G401.6 (cell line): ENCODE measurements at regions not wholly inside any gene's neighbourhood (a gene's known extent, or its start where the extent isn't known, plus 50 kb on each side); places are given as distances from the start of the nearest gene placed in this dataset.

Source experiments
- FAIRE-seq: peaks from 2 replicates; lab custom pipeline; 2012; peaks lifted over from hg19 to GRCh38; lab: Jason Lieb, UNC

DNA sequence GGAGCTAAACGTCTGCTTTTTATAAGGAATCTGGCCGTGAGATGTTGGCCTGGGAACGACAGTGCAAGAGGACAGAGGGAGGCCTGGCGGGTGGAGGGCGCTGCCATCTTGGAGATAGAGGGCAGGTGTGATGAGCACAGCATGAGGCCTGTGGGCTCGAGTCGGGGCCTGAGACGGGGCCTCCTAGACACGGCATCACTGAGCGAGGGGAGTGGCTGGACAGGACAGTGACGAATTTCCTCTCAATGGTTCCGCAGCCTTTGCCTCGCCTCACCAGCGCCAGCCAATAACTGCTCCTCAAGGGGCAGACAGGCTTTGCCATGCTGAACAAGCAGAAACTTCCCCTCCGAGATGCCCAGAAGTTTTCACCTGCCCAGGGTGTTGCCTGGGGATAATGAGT, 376.7 kb downstream of the THBS2 start:
- no peak for FAIRE-seq

DNA sequence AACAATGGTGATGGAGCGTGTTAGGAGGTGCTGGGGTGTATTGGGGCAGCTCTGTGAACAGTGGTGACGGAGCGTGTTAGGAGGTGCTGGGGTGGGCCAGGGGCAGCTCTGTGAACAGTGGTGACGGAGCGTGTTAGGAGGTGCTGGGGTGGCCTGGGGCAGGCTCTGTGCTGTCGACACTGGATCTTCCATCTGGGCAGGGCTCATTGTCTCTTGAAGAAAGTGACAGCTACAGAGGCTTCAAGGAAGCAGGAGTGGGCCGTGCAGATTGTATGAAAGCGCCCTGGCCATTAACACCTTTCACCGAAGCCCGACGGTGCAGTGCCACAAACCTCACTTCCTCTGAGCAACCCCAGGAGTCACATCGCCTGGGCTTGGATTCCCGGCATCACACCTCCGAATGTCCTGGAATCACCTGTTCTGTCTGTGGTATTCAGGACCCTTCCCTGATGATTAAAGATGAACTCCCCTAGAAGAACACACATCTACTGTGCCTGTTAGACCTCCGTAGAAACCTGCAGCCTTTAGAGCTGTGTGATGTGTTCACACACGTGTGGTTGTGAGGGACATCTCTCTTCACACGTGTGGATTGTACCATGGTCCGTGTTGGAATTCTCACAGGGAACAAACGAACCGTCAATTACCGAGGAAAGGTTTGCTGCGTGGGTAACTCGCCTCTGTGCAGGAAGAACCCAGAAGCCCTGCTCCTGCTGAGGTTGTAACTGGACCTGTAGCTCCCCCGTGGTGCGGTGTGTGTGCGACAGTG, 377.7 kb downstream of the THBS2 start:
- no peak for FAIRE-seq

DNA sequence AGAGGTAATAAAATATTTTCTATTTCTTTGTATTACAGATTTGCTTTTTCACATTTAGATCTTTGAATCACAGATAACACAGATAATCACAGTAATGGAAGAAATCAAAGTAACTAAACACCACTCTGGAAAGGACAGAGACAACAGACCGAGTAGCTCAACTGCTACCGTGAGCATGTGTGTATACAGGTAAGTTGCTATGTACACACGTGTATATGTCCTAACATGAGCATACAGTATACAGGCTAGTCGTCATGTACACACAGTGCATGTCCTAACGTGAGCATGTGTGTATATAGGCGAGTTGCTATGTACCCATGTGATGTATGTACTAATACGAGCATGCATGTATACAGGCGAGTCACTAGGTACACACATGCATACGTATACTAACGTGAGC, 379.0 kb downstream of the THBS2 start:
- FAIRE-seq = no peak

DNA sequence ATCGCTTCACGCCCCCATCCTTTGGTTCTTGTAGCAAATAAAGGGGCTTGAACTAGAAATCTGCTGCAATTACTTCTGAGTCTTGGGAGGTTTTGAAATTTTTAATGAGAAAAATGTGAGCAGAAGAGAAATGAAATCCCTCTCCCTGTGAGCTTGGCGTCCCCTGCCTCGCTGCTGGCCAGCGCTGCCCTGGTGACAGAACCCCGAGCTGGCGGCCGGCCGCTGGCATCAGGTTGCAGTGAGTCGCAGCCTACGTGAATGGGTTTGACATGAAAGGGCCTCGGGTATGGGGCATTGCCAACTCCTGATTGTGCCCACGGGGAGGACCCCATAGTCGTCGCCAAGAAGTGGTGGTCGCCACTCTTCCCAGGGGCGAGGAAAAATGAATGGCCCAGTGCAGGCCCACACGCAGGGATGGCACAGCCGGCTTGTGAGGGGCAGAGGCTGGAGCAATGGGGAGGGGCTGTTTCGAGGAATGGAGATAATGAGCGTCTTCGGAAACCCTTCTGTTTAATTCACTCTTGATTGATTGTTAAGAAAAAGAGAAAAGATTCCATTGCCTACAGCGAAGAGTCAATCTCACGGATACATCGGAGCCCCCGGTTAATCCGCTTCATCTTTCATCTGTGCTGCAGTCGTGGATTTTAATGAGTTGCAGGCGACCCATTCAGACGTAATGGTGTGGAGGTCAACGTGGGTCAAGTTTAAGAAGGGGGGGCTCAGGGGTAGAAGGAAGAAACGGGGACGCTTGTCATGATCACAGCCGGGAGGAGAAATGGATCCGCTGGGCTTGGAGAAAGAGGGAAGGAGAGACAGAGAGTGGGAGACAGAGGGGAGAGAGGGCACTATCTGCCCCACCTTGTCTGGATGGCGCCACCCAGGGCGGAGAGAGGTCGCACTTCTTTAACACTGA, 380.1 kb downstream of the THBS2 start:
- no peak for FAIRE-seq

DNA sequence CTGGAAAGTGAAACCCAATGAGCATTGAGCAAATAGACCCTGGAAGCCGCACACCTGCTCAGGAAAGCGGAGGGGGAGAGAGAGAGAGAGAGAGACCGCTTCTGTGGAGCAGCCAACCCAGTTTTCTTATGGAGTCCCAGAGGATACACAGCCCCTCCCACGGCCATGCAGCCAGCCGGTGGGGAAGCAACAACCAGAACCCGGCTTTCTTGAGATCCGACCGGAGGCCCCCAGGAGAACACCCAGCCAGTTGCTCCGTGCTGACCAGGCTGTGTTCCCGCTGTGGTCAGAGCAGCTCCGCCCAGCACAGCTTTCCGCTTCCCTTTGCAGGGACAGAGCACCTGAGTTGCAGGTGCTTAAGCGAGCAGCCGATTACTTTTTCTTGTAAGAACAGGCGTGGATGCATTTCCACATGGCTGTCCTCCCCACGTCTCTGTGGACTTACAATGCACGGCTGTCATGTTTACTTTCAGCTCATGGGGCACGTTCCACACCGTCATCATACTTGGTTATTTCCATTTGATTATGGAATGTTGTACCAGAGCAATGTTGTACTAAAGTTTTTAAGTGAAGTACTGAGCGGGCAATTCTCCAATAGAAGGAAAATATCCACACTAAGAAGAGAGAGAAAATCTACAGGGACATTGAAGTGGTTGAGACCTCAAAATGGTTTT, 381.9 kb downstream of the THBS2 start:
- FAIRE-seq = no peak

DNA sequence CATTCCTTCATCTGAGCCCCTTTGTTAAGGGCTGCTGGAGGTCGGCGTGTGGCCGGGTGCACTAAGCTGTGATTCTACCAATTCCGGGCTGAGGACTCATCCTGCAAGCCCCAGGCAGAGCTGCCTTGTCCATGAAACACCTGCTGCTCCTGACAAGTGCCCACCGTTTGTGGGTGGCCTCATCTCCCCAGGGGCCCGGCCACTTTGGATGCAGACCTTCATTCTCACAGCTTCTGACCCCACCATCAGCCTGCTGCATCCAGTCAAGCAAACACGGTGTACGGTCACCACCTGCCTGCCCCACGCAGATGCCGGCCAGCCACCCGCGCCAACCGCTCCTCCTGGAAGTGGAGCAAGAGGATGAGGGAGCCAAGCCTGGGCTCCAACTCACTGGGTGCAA, 382.7 kb downstream of the THBS2 start:
- no peak for FAIRE-seq

DNA sequence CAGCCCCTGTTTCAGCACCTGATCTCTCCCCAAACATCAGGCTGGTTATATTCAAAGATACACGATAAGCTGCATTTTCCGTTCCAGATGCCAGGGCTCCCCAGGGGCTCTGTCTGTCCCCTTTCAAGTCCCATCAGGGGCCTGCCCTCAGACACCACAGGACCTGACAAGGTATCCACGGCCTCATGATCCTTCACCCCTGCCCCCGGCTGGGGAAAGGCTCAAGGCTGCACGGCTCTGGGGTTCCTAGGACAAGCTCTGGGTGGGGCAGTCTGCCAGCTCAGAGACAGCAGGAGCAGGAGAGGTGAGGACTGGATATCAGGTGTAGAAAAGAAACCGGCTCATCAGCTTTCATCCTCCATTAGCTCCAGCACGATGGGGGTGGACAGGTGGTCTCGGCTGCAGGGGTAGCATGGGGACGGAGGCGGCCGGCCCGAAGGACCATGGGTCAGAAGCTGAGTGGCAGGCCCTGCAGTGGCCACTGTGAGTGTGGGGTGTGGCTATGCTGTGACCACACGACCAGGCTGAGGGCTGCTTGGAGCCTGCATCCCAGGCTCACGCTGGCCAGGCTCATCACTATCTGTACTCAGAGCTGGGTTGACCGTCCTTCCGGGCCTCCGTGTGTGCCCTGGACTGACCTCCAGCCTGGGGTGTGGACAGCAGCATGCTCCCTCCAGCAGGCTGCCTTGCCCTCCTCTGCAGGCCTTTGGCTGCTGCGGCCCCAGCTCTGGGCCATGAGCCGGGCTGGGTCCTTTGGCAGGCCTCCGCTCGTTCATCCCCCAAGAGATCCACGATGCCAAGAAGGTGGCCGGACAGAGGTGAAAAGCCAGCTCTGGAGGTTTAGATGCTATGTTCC, 386.2 kb downstream of the THBS2 start:
- FAIRE-seq = no peak

DNA sequence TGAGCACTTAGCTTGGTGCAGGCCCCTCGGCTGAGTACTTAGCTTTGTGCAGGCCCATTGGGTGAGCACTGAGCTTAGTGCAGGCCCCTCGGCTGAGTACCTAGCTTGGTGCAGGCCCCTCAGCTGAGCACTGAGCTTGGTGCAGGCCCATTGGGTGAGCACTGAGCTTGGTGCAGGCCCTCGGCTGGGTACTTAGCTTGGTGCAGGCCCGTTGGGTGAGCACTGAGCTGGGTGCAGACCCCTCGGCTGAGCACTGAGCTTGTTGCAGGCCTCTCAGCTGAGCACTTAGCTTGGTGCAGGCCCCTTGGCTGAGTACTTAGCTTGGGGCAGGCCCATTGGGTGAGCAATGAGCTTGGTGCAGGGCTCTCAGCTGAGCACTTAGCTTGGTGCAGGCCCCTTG, 387.1 kb downstream of the THBS2 start:
- no peak for FAIRE-seq

DNA sequence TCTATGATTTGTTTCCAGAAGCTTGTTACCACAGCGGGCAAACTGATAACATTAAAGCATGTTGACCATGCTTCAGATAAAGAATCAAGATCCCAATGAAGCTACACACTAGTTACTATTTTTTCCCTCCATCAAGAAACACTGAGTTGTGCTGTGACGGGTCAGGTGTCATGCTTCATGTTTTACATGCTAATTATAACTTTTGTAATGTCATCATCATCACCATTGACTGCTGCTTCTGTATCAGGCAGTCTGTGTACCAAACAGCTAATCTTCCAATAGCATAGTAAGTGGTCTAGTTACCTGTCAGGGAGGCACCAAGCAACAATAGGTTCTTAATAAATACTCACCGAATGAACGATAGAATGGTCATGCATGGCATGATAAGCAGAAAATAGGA, 388.1 kb downstream of the THBS2 start:
- FAIRE-seq = no peak

DNA sequence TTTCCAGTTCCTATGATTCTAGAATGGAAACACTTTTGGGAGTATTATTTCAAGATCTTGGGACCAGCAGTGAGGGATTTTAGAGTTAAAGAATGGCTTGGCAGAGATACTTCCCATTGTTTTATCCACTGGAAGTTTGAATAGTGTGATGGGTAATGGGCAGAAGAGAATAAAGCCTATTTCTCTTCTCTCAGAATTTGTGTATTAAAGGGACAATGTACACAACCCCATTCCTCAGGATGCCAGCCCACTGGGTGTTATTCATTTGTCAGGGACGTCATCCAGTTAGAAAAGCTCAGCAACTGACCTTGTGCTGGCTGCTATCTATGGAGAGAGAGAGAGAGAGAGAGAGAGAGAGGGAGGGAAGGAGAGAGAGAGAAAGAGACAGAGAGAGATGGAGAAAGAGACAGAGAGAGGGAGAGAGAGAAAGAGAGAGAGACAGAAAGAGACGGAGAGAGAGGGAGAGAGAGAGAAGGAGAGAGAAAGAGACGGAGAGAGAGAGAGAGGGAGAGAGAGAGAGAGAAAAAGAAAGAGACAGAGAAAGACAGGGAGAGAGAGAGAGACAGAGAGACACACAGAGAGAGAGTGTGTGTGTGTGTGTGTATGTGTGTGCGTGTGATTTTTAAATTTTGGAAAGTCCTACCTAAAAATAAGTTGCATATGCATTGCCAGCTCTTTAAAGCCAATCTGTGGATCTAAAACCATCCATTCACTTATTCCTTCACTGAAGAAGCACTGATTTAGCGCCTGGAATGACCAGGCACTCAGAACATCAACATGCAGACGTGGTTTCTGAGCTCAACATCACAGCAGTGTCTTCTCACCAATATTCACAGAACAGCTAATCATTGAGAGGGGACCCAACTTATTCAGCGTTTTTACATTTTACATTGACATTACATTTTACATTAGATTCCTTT, 388.8 kb downstream of the THBS2 start:
- no peak for FAIRE-seq

DNA sequence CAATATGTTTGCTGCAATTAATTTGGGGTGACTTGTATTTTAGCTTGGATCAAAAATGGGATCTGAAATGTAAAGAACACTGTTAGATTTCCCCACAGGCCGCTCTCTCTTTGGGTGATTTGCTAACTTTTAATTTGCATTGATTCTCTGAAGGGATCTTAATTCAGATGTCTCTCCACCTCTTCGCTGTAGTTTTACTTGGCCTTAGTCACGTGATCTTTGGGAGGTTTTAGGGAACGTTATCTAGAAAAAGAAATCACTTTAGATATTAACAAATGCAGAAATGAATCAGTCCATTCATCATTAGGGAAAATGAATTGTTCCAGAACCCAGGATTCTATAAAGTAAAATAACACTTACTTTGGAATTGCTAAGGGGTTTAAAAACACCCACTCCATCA, 390.2 kb downstream of the THBS2 start:
- no peak for FAIRE-seq

DNA sequence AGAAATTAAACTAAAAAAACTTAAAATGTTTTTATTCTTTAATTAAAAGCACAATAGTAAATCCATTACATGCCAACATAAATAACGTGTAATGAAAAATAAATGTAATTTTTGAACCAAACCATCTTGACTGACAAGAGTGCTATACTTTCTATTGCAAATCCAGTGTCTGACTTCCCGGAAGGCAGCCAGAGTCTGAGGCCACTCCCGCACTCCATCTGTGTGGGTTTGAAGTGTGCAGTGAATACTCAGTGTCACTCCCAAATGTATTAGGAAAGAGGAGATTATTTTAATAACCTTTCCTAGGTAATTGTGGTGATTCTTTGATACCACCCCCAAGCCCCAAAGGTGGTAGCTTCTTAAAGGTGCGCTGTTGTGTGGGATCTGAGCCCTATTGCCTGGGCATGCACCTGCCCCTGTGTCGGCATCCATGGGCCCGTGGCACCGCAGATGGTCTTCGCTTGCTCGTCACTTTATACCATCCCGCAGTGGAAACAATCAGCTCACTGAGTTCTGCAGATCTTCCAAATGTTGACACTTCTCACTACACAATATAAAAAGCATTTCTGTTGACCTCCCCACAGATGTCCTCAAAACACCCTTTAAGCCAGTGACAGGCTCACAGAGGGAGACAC, 391.2 kb downstream of the THBS2 start:
- FAIRE-seq = no peak

DNA sequence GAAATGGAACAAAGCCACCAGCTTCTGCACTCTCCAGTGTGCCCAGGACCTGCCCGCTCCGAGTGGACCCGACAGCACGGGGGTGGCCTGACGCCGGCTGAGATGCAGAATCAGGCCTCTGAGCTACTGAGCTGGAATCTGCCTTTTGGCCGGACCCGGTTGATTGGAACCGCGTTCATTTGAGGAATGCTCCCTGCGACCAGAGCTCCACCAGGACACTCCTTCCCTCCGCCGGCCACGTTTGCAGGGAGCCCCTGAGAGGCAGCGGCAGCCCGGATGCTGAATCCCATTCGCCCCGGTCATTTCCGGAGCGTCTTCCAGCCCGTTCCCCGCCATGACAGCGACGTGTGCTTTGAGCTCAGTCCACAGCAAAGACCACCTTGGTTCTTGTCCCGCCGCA, 392.7 kb downstream of the THBS2 start:
- FAIRE-seq = no peak

DNA sequence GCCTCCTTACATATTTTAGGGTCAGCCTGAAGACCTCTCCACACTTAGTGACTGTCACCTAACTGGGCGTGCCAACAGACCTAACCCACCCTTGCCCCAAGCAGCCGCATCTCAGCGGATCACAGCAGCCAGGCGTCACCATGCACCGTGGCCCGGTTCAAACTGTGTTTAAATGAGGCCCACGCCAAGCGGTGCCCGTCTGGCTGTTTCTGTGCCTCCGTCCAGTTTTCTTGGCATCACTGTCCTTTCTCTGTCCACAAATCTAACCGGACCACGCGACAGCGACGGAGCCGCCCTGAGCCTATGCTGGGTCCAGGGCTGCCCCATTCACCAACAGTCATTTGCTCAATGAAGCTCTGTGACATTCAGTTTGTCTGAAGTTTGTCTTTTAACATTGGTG, 393.3 kb downstream of the THBS2 start:
- no peak for FAIRE-seq

DNA sequence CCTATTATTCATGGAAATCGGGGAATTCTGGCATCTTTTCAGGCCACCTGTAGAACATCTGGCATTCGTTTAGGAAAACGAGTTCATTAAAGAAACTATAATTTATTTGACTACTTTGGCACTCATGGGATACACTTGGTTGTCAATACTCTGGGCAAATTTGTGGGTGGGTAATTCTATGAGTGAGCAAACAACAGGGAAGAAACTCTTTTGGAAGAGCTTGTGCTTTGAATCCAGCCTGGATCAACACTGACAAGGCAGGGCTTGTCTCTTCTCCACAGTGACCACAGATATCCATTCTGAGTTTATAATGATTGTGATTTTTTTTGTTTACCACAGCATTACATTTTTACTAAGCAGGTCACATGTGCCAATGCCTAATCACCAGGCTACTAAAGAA, 394.7 kb downstream of the THBS2 start:
- FAIRE-seq = no peak

DNA sequence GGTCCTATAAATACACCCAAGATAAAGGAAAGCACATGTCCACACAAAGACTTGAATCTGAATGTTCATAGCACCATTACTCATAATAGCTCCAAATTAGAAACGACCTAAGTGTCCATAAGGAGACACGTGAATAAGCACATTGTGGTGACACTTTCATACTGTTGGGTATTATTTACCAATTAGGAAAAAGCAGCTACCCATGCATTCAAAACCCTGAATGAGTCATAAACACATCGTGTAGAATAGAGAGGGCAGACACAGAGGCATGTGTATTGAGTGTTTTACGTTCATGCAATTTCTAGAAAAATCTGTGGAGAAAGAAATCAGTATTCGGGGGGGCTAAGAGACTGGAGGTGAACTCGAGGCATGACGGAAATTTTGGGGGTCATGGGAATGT, 396.7 kb downstream of the THBS2 start:
- FAIRE-seq = no peak

DNA sequence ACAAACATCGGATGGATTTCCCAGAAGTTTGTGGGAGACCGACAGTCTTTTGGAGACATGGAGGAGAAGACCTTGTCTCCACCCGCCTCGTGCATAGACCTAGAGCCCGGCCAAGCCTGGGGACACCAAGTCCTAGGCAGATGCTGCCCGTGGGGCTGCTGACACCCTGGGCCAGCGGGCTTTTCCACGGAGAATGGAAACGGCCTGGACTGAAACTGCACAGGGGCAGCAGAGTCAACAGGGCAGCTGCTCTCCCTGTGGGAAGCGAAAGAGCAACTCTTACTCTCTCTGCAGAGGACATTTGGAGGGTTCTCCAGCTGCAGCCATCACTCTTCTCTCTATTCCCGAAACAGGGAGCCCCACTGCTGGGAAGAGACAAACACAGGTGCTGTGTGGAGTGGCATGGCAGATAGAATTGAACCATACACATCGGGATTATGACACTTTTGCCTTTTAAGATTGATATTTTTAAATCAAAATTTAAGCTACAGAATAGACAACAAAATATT, 401.2 kb downstream of the THBS2 start:
- no peak for FAIRE-seq

DNA sequence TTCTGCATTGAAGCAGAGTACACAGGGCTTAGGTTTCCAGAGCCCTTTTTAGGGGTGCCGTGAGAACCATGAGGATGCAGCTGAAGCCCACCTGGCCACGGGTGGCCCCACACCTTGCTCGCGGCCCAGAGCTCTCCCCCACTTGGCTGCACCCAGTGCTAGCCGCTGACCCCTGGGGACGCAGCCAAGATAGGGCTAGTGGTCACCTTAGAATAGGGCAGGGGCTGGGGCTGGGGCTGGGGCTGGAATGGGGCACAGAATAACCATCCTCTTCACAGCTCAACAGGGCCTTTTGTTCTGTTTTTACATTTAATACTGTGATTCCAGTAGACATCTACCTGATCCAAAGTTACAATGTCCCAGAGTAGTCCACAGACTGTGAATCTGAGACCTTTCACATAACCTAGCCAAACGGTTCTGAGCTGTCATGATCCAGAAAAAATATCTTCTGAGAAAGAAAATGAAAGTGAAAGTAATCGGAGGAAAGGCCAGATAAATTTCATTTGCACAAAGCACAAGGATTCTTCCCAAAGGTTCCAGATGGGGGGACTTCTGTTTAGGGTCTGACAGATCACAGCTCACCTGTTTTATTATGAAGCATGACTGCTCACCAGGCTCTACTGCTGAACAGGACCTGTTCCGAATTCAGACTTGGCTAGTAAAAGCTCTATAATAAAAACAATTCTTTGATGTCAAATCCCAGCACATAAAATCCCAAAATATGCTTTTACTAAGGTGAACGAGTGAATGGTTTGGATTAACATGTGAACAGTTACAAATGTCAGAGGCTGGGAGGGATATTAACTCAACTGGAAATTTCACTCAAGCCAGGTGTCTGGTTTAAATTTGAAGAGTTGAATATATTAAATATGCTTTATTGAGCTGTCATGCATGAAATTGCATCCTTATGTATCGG, 401.9 kb downstream of the THBS2 start:
- FAIRE-seq = no peak
